CD4-positive, alpha-beta T cell treated with Interferon alpha-2 for 1 hour (primary cell): ENCODE measurements at regions not wholly inside any gene's neighbourhood (a gene's known extent, or its start where the extent isn't known, plus 50 kb on each side); places are given as distances from the start of the nearest gene placed in this dataset.
"Not testable (repeated sequence)": the region's sequence is repeated elsewhere in the genome, so short reads cannot be mapped to it uniquely, and the experiment has no call there.

ENCODE experiments used
- DNase-seq, 2 donors: peaks; one replicate each; pipeline ENCODE4 v3.0.0-alpha.2; 2020 to 2022

- DNase-seq: no peak
These were observed 50.4 kb upstream of the FMOD start for GRCh38 chr1:203401199-203401877.

DNA sequence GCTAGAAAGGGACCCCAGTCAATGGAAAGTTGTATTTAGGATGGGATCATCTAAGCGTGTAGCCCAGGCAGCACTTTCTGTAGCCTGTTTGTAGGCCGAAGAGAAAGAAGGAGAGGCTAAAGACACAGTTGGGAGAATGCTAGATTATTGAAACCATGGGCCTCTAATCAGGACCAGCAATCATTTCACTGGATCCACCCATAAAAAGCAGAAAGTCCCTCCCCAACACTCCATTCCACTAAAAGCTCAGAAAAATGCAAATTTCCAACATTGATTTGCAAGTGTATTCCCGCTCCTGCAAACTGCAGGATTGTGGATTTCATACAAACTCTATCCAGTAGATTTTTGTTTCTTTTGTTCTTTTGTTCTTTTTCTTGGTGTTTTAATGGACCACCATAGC, 51.2 kb upstream of the FMOD start:
- DNase-seq: no peak

DNA sequence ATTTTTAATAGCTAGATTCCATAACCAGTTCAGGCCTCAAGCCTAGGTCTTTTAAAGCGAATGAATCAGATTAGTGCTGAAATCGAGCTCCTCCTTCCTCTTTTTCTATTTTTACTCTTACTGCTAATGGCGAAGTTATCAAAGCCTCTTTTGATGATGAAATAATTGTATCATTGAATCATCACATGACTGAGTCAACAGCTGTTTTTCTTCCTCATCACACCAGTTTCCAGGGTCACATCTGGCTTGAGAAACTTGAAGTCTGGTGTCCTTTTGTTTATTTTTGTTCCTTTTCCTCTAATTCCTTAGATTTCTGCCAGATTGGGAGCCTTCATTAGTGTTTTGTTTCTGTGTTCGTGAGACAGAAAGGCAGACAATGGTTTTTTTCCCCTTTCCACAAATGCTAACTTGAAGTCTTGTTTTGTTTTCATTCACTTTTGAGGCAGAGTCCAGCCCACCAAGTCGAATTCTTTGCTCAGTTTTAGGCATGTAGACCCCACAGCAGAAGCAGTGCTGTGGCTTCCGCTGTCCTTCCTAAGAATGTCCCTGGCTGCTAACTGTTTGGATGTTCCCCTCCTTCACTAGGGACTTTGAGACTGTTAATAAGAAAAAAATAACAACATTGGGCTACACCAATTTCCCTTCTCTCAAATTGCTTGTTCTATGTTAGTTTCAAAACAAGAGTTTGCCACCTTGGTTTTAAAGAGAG, 51.9 kb upstream of the FMOD start:
- peak in 1 of 2 donors; percentile 2 for DNase-seq

GRCh38 chr1:203403586-203403985, 52.7 kb upstream of the FMOD start:
- DNase-seq: no peak

DNA sequence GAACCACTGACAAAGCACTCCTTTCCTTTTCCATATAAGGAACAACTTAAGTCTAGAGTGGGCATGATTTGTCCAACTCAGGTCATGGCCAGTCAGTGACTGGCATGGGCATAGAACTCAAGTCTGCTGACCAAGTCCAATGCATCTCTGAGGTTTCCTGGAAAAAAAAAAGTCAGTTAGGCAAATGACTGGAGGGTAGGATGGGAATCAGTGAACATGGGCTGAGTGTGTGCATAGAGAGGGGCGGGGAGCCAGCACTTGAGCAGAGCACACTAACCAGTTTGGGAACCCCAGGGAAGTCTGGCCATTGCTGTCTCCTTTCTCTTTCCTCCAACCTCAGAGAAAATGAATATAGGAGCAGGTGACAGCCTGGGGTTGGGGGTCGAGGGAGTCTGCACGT, 53.6 kb upstream of the FMOD start:
- no peak for DNase-seq

- DNase-seq: no peak
These were observed 54.9 kb upstream of the FMOD start for GRCh38 chr1:203405703-203406438.

DNA sequence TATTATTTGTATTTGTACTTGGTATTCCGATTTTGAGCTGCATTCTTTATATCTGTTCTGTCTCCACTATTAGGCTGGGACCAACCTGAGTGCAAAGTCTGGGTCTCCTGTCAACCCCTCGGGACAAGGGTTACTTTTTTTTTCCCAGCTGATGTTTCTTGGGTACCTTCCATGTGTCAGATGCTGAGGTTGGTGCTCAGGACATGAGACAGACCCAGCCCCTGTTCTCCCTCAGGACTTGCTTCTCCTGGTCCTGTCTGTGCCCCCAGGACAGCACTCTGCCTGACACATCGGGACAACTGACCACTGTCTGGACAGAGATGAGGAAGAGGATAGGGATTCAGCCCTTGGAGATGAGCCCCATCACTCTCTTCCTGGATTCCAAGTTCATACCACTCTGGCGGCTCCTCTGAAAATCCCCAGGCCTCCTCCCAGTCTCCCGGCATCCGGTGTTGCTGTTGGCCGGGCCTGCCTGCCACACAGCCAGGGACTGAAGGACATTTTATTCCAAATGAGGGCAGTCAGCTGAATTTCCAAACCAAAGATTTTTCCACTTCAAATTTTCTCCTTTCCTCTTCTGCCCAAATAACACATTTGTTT, 55.6 kb upstream of the FMOD start:
- no peak for DNase-seq

- DNase-seq: no peak
These were observed 56.4 kb upstream of the FMOD start for GRCh38 chr1:203407296-203407695.

DNA sequence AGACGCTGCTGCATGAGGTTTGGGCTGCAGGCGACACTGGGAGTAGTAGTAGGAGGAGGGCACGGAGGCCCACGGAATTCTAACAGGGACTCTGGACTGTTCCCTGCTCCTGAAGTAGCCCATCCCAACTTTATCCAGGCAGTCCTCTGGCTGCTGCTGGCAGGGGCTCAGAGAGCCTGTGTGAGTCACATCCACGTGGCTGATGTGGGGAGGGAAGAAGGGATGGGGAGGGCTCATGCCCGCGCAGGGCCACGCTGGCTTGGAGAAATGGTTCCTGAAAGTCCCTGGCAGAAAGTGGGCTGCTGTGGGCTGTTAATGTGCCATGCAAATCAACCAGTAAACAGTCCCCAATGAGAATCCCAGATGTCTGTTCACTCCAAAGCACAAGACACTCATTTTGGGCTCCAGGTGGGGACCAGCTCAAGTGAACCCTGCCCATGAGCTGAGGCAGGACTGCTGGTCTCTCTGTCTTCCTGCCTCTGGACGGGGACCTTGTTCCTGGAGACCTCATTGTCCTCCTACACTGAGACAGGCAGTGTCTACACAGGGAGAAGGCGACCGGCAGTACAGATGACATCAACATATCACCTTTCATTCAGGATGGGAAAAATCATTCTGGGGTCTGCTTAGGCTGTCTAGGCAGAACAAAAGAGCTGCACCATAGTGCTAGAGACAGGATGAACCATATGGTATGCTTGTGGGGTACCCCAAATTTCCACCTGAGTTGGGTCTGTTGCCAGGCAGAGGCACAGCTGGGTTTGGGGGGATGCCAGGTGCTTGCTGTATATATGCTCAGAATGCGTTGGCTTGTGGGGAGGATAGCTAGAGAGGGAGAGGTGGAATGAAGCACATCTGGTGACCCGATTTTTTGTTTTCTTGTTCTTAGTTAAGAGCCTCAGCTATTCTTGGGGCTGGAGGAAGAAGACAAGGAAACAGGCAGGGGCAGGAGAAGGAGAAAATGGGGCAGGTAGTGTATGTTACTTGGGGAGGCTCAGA, 57.9 kb upstream of the FMOD start:
- DNase-seq: peak in 1 of 2 donors; percentile 47

DNA sequence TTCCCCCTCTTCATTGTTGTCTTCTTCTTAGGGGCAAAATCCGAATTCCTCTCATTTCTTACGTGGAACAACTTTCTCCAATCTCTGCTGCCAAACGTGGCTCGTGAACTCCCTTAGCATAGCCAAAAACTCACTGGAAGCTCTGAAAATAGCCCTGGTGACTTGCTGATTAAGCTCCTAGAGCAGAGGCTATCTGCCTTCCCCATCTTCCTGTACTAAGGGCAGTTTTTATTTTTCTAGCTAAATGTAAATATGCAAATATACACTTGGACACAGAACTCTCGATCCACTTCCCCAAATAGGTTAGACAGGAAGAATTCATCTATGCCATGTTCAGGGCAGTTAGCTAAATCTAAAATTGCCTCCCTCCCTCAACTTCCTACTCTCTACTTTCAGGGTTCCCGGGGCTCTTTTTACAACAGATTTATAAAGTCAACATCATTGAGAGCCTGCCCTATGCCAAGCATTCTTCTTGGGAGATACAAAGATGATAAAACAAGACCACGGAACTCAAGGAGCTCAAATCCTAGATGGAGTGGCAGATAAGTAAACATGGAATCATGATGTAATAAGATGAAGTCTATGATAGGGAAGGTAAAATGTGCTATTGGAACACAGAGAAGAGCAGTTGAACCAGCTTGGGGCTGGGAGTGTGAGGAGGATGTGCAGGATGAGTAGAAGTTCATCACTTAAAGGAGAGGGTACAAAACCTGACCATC, 59.4 kb upstream of the FMOD start:
- DNase-seq: no peak

DNA sequence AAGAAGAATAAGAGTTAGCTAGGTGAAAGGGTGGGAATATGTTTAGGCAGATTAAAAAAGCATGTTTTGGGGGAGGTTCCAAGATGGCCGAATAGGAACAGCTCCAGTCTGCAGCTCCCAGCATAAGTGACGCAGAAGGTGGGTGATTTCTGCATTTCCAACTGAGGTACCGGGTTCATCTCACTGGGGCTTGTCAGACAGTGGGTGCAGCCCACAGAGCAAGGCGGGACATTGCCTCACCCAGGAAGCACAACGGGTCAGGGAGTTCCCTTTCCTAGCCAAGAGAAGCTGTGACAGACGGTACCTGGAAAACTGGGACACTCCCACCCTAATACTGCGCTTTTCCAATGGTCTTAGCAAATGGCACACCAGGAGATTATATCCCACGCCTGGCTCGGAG, 60.5 kb upstream of the FMOD start:
- not testable (repeated sequence) for DNase-seq

DNA sequence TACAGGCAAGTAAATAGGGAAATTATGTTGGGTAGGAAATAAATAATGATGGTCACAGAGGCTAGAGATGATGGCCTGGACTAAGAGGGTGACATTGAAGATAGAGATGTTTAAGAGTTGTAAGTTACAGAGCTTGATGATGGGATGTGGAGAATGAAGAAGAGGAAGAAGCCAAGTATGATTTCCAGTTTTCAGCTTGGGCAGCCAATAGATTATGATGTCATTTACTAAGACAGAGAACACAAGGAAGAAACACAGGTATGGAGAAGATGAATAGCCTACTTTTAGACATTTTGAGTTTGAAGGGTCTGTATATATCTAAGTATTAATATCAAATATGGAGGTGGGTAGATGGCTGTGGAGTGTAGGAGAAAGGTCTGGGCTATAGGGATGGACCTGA, 56.0 kb upstream of the PRELP start:
- DNase-seq: no peak

DNA sequence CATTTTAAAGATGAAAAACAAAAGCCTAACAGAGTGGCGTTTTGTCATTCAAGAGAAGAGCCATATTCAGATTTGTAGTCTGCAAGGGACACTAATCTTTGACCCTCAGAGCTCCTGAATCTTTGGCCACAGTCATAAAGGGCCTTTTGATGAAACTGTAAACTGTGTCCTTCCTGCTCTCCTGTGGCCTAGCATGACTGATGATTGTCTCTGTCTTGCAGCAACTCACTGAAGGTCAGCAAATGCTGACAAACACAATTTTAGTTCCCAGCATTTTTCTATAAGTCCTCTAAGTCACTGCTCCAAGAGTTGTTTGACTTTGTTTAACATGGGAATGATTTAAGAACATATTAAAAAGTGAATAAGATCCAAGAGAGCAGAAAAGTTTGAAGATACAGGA, 55.3 kb upstream of the PRELP start:
- no peak for DNase-seq

- DNase-seq: no peak
These were observed 54.4 kb upstream of the PRELP start for GRCh38 chr1:203421246-203421645.

DNA sequence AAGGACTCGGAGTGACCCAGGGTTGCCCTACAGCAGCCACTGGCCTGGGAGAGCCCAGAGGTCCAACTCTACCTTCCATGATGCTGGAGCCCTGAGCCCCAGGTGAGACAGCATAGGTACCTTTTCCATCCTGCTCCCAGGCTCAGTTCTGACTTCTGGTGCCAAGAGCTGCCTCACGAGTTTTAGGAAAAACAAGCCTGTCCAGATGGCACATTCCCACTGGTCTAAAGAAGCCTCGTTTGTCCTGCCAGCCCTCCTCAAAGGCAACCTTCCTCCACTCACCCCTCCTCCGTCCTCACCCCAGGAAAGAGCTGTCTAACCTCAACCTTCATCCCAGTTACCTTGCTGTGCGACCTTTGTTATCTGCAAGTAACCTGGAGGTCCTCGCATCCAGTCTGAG, 53.5 kb upstream of the PRELP start:
- no peak for DNase-seq

GRCh38 chr1:203422656-203423055, 53.0 kb upstream of the PRELP start:
- no peak for DNase-seq

GRCh38 chr1:203424285-203424684, 51.3 kb upstream of the PRELP start:
- no peak for DNase-seq

- DNase-seq: no peak
These were observed 50.5 kb upstream of the PRELP start for GRCh38 chr1:203424861-203425662.

DNA sequence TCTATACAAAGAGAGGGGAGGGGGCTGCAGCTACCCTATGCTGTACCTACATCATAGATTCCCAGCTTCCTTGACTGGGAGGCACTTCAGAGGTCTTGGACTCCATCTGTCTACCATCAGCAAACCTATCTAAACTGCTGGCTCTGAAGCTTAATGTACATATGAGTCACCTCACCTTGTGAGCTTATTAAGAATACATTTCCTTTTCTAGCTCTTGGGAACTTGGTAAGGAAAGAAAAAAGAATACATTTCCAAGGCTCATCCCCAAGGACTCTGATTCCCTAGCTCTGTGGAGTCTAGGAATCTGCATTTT, 50.0 kb upstream of the PRELP start:
- DNase-seq: no peak
